IMR-90 (cell line): ENCODE measurements at regions not wholly inside any gene's neighbourhood (a gene's known extent, or its start where the extent isn't known, plus 50 kb on each side); places are given as distances from the start of the nearest gene placed in this dataset.
"Not testable (repeated sequence)": the region's sequence is repeated elsewhere in the genome, so short reads cannot be mapped to it uniquely, and the experiment has no call there.

Experiments used
- ATAC-seq: fragments of 200-7000 bp; cut with Tn5 transposase; 2 replicates; pipeline ENCODE4 v1.9.1; 2020; ENCODE audit warnings: low read depth, mild to moderate bottlenecking, moderate library complexity
- BruUV-seq: library from RNA; stranded (reverse); fragments of 400-500 nt; replicated peaks from 2 replicates; lab custom pipeline; 2021; lab: Mats Ljungman, UMichigan
- CTCF ChIA-PET: fragments of 300-600 bp; formaldehyde crosslinking; extraction: SDS; loops from one replicate; lab custom pipeline; 2021; ENCODE audit warnings: antibody characterized with exemption; lab: Yijun Ruan, JAX
- POLR2A ChIA-PET: fragments of 300-600 bp; sonication (Branson Sonifier 250); formaldehyde crosslinking; loops from one replicate; lab custom pipeline; 2022; ENCODE audit warnings: antibody characterized with exemption; ENCODE audit not compliant: unreplicated experiment; lab: Charles Lee
- DNase-seq: peaks from one replicate; pipeline ENCODE4 v3.0.0; 2013
- H2AFZ ChIP-seq: replicated peaks from 2 replicates; pipeline ENCODE3; 2013; ENCODE audit warnings: low read length, mild to moderate bottlenecking; ENCODE audit not compliant: poor library complexity
- H2AK5ac ChIP-seq: 2 replicates; pipeline ENCODE4 v1.6.1; 2013; ENCODE audit warnings: low read depth, low read length, inconsistent platforms
- H2AK9ac ChIP-seq: replicated peaks from 2 replicates; pipeline ENCODE3; 2013; ENCODE audit warnings: mild to moderate bottlenecking, low read depth, low read length, moderate library complexity; ENCODE audit not compliant: poor library complexity
- H2BK120ac ChIP-seq: 2 replicates; pipeline ENCODE4 v1.6.1; 2013; ENCODE audit warnings: low read depth, low read length, inconsistent platforms
- H2BK15ac ChIP-seq: 3 replicates; pipeline ENCODE4 v1.6.1; 2013; ENCODE audit warnings: low read depth, low read length, inconsistent platforms
- H2BK20ac ChIP-seq: 2 replicates; pipeline ENCODE4 v1.6.1; 2013; ENCODE audit warnings: low read depth, mild to moderate bottlenecking, inconsistent platforms, low read length, moderate library complexity
- H2BK5ac ChIP-seq: 2 replicates; pipeline ENCODE4 v1.6.1; 2013; ENCODE audit warnings: mild to moderate bottlenecking, low read depth, low read length, inconsistent platforms; ENCODE audit not compliant: poor library complexity, severe bottlenecking
- H3K14ac ChIP-seq: replicated peaks from 2 replicates; pipeline ENCODE4 v1.6.1; 2013; ENCODE audit warnings: low read depth, low read length, inconsistent platforms
- H3K18ac ChIP-seq: 2 replicates; pipeline ENCODE4 v1.6.1; 2013; ENCODE audit warnings: low read depth, low read length, control low read depth
- H3K23ac ChIP-seq: 2 replicates; pipeline ENCODE4 v1.6.1; 2013; ENCODE audit warnings: low read depth, low read length, inconsistent platforms
- H3K27ac ChIP-seq: 2 replicates; pipeline ENCODE4 v1.5.1; 2013; ENCODE audit warnings: mild to moderate bottlenecking, control low read depth, low read length; ENCODE audit not compliant: insufficient read depth
- H3K27me3 ChIP-seq: 2 replicates; pipeline ENCODE4 v1.6.1; 2013; ENCODE audit warnings: low read length; ENCODE audit not compliant: control insufficient read depth, insufficient read depth
- H3K36me3 ChIP-seq: 2 replicates; pipeline ENCODE4 v1.6.1; 2013; ENCODE audit warnings: low read length, mixed read lengths; ENCODE audit not compliant: control insufficient read depth, insufficient read depth
- H3K4ac ChIP-seq: 2 replicates; pipeline ENCODE4 v1.6.1; 2013; ENCODE audit warnings: low read depth, low read length, inconsistent platforms
- H3K4me1 ChIP-seq: 2 replicates; pipeline ENCODE4 v1.6.1; 2013; ENCODE audit warnings: low read length, mixed read lengths; ENCODE audit not compliant: control insufficient read depth, insufficient read depth
- H3K4me2 ChIP-seq: 2 replicates; pipeline ENCODE4 v1.6.1; 2013; ENCODE audit warnings: low read depth, mild to moderate bottlenecking, control low read depth, low read length, moderate library complexity
- H3K4me3 ChIP-seq: 2 replicates; pipeline ENCODE4 v1.5.1; 2013; ENCODE audit warnings: low read depth, mild to moderate bottlenecking, control low read depth, low read length, moderate library complexity; ENCODE audit not compliant: insufficient read depth
- H3K56ac ChIP-seq: 2 replicates; pipeline ENCODE4 v1.6.1; 2013; ENCODE audit warnings: low read length, inconsistent platforms; ENCODE audit not compliant: insufficient read depth; ENCODE audit errors: extremely low read depth
- H3K79me1 ChIP-seq, 2 experiments: 2 replicates each; pipeline ENCODE4 v1.6.1; 2013; ENCODE audit warnings: low read length in 2 of 2, inconsistent platforms in 1 of 2, low read depth in 1 of 2
- H3K9ac ChIP-seq: 2 replicates; pipeline ENCODE4 v1.6.1; 2013; ENCODE audit warnings: low read depth, low read length, control low read depth
- H3K9me1 ChIP-seq: 2 replicates; pipeline ENCODE4 v1.6.1; 2013; ENCODE audit warnings: low read length, inconsistent platforms; ENCODE audit not compliant: insufficient read depth
- H3K9me3 ChIP-seq: 2 replicates; pipeline ENCODE4 v1.6.1; 2013; ENCODE audit warnings: low read length; ENCODE audit not compliant: control insufficient read depth, insufficient read depth
- H4K20me1 ChIP-seq: 2 replicates; pipeline ENCODE4 v1.6.1; 2013; ENCODE audit warnings: low read length, inconsistent platforms; ENCODE audit not compliant: insufficient read depth
- H4K5ac ChIP-seq: 2 replicates; pipeline ENCODE4 v1.6.1; 2013; ENCODE audit warnings: mild to moderate bottlenecking, low read depth, low read length, control low read depth
- H4K8ac ChIP-seq, 2 experiments: 2 replicates each; pipeline ENCODE4 v1.6.1; 2013; ENCODE audit warnings: low read depth in 2 of 2, low read length in 2 of 2, control low read depth in 1 of 2, inconsistent platforms in 1 of 2
- H4K91ac ChIP-seq: 2 replicates; pipeline ENCODE4 v1.6.1; 2013; ENCODE audit warnings: low read depth, low read length, inconsistent platforms; ENCODE audit not compliant: insufficient read depth
- WGBS, 2 experiments: methylation state at CpG; one replicate each; pipeline versions ENCODE4 v1.1.5 to v1.1.7; 2013; ENCODE audit warnings: missing lambda C conversion rate in 2 of 2; ENCODE audit not compliant: insufficient read length in 1 of 2; ENCODE audit errors: extremely low coverage in 2 of 2; 5-methylcytosine and 5-hydroxymethylcytosine counted together
- dilution Hi-C: fragments of 300-500 bp; cut with HindIII; formaldehyde crosslinking; loops from one replicate; pipeline ENCODE4 v1.14.3; 2018; ENCODE audit warnings: low sequenced_read_pairs; ENCODE audit not compliant: unreplicated experiment
- in situ Hi-C: fragments of 300-500 bp; cut with MboI; formaldehyde crosslinking; loops from 3 replicates; pipeline ENCODE4 v1.14.3; 2019; ENCODE audit warnings: low sequenced_read_pairs, inconsistent platforms, mixed read lengths
- intact Hi-C: fragments of 100-400 bp; cut with micrococcal nuclease; formaldehyde crosslinking; loops from 2 replicates; pipeline ENCODE4 v1.10.0; 2022

- H2BK120ac ChIP-seq, H3K56ac ChIP-seq, H3K9ac ChIP-seq, H3K9me3 ChIP-seq, H4K20me1 ChIP-seq, H2AK5ac ChIP-seq, ATAC-seq, H3K18ac ChIP-seq, H3K79me1 ChIP-seq, H3K4me3 ChIP-seq, H2BK15ac ChIP-seq, H2AK9ac ChIP-seq, dilution Hi-C loops, H4K91ac ChIP-seq, POLR2A ChIA-PET, H2BK20ac ChIP-seq, H3K23ac ChIP-seq, H3K36me3 ChIP-seq, H3K27ac ChIP-seq, CTCF ChIA-PET, H4K8ac ChIP-seq, H4K5ac ChIP-seq, DNase-seq, BruUV-seq, H2BK5ac ChIP-seq, H3K27me3 ChIP-seq, in situ Hi-C loops, H3K4ac ChIP-seq, H3K4me2 ChIP-seq, H3K4me1 ChIP-seq, H3K14ac ChIP-seq, H2AFZ ChIP-seq, intact Hi-C loops, H3K9me1 ChIP-seq: not testable (repeated sequence)
- WGBS, 2 experiments = 94% methylated on average over 3 of the region's 25 CpGs; no CpG with 5 or more reads in 1 of the 2 experiments
These were observed 134.1 kb upstream of the BOD1L1 start for GRCh38 chr4:13761581-13761980.
